ENCODE measurements at regions not wholly inside any gene's neighbourhood (a gene's known extent, or its start where the extent isn't known, plus 50 kb on each side); places are given as distances from the start of the nearest gene placed in this dataset.
A peak's percentile ranks its signal among the peaks of the same experiment; 100 is the strongest.

DNA sequence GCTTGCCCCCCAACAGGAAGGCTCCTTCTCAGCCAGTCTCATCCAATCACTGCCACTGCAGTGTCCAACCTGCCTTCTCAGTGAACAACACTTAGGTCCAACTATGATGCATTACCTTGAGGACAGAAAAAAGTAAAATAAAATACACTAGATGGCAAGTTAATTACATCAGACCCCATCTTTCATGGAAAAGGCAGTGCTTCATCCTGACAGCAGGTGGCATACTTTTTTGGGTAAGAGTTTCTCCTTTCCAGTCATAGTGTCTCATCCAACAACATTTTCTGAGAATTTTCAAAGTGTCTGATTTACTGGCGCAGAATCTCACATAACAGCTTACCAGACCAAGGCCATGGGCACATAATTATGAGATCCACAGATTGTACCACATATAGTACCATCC, 1742.8 kb downstream of the PCDH7 start:
- ChIA-PET POLR2A (ENCODE audit: partially characterized antibody) (no interaction called here), CTCF (ENCODE audit: partially characterized antibody) (interaction anchor here (0.9 to 2.1 kb wide), 6 partner anchors 10 to 312 kb away, joined by 3 to 9 read pairs (median 4); no protein-coding TSS in a partner anchor)
- no peak overlapping the region for H3K9ac ChIP-seq (replicated peaks in 1 of 4; ENCODE audit: extremely low read depth in 1 of 4, low read depth in 3 of 4, low read length in 3 of 4)
- H3K14ac ChIP-seq (ENCODE audit: insufficient read length), result no peak overlapping the region
- H3K23me2 ChIP-seq (ENCODE audit: low read depth, low read length), result no peaks in the 10 kb centered on the region
- DNase-seq (ENCODE audit: low read depth in 1 of 2, low spot score in 2 of 2) (peak in 1 of 2 experiments; percentile 49), FAIRE-seq (peak; percentile 58)
- H4K91ac ChIP-seq (replicated peaks; ENCODE audit: insufficient read length, low read length), result no peak overlapping the region
- H3K27me3 ChIP-seq (replicated peaks in 1 of 4; ENCODE audit: control insufficient read depth in 3 of 4, extremely low read depth in 1 of 4, insufficient read depth in 3 of 4, low read length in 3 of 4), result no peaks in the 10 kb centered on the region
- no peak overlapping the region for H3K27ac ChIP-seq (ENCODE audit: low read depth, low read length)
- H2BK15ac ChIP-seq (ENCODE audit: low read length), result no peak overlapping the region
- H2AFZ ChIP-seq (ENCODE audit: low read length), result peak overlapping the region; percentile 92; the same call in 1 of the 2 replicates
- no peak overlapping the region for H3K4me3 ChIP-seq (ENCODE audit: extremely low read depth in 1 of 4, insufficient read depth in 2 of 4, low read depth in 3 of 4, low read length in 4 of 4)
- H4K8ac ChIP-seq (ENCODE audit: extremely low read depth, insufficient read depth, low read length), result no peak overlapping the region
- H2AK5ac ChIP-seq (ENCODE audit: low read depth, low read length), result no peak overlapping the region
- no peak overlapping the region for H3K56ac ChIP-seq (replicated peaks; ENCODE audit: insufficient read length, low read depth, low read length)
- H2BK5ac ChIP-seq (ENCODE audit: low read depth, low read length), result no peak overlapping the region
- H2BK12ac ChIP-seq (ENCODE audit: low read depth, low read length), result no peak overlapping the region
- TF ChIP-seq FOSL1 (IDR thresholded peaks at IDR 0.05; ENCODE audit: insufficient read depth, low read depth, low read length) (no peak), KDM4A (IDR thresholded peaks at IDR 0.05; ENCODE audit: low read depth, low read length, severe bottlenecking) (no peak), RAD21 (IDR thresholded peaks at IDR 0.05 in 1 of 2, conservative IDR thresholded peaks at IDR 0.05 in 1 of 2; ENCODE audit: low read depth in 2 of 2, low read length in 2 of 2) (peak; percentile 60 to 64), RXRA (IDR thresholded peaks at IDR 0.05; ENCODE audit: insufficient read depth, low read depth, low read length) (no peak), POLR2A (IDR thresholded peaks at IDR 0.05; ENCODE audit: control extremely low read depth in 1 of 2, low read depth in 2 of 2, low read length in 2 of 2) (no peak), ZNF274 (IDR thresholded peaks at IDR 0.05; ENCODE audit: borderline replicate concordance, extremely low read depth, low read length) (no peak)
- TF ChIP-seq, protein P1, sequence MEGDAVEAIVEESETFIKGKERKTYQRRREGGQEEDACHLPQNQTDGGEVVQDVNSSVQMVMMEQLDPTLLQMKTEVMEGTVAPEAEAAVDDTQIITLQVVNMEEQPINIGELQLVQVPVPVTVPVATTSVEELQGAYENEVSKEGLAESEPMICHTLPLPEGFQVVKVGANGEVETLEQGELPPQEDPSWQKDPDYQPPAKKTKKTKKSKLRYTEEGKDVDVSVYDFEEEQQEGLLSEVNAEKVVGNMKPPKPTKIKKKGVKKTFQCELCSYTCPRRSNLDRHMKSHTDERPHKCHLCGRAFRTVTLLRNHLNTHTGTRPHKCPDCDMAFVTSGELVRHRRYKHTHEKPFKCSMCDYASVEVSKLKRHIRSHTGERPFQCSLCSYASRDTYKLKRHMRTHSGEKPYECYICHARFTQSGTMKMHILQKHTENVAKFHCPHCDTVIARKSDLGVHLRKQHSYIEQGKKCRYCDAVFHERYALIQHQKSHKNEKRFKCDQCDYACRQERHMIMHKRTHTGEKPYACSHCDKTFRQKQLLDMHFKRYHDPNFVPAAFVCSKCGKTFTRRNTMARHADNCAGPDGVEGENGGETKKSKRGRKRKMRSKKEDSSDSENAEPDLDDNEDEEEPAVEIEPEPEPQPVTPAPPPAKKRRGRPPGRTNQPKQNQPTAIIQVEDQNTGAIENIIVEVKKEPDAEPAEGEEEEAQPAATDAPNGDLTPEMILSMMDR (IDR thresholded peaks at IDR 0.05; ENCODE audit: control extremely low read depth in 1 of 3, insufficient read depth in 1 of 3, low read depth in 1 of 3, low read length in 3 of 3), result peak in 2 of 3 experiments; percentile 51 to 69; a peak in 2 of 4 replicates
- no peak overlapping the region for H3K4me2 ChIP-seq (ENCODE audit: insufficient read depth in 1 of 2, low read depth in 2 of 2, low read length in 2 of 2)
- H4K5ac ChIP-seq (ENCODE audit: insufficient read length, low read depth, low read length), result no peak overlapping the region
- 93% methylated on average over 1 of the region's 1 CpG; no CpG with 5 or more reads in 1 of the 2 experiments for WGBS, 2 experiments (ENCODE audit: extremely low coverage in 1 of 2, insufficient coverage in 1 of 2, insufficient read length in 1 of 2, insufficient replicate concordance in 2 of 2, low coverage in 1 of 2, low lambda C conversion rate in 2 of 2, missing lambda C conversion rate in 1 of 2)
- no peaks in the 10 kb centered on the region for H4K20me1 ChIP-seq (replicated peaks in 1 of 2; ENCODE audit: control insufficient read depth in 1 of 2, insufficient read depth in 2 of 2, low read length in 2 of 2)
- no peaks in the 10 kb centered on the region for H3K79me1 ChIP-seq (ENCODE audit: low read depth, low read length)
- no peaks in the 10 kb centered on the region for H3K9me3 ChIP-seq (ENCODE audit: insufficient read depth in 2 of 2, low read depth in 1 of 2, low read length in 1 of 2)
- H3K4ac ChIP-seq (replicated peaks; ENCODE audit: insufficient read length, low read depth, low read length), result no peak overlapping the region
- H3K36me3 ChIP-seq (ENCODE audit: control insufficient read depth in 2 of 4, insufficient read depth in 4 of 4, low read length in 3 of 4), result no peaks in the 10 kb centered on the region
- H2BK120ac ChIP-seq (replicated peaks; ENCODE audit: low read depth, low read length), result no peak overlapping the region
- no peak overlapping the region for H3K23ac ChIP-seq (ENCODE audit: insufficient read length)
- no peaks in the 10 kb centered on the region for H3K4me1 ChIP-seq (replicated peaks in 1 of 4; ENCODE audit: control insufficient read depth in 3 of 4, insufficient read depth in 4 of 4, low read length in 3 of 4)
- no peak overlapping the region for H3K18ac ChIP-seq (ENCODE audit: extremely low read depth, low read length)
- H3K79me2 ChIP-seq (ENCODE audit: control insufficient read depth in 1 of 2, insufficient read depth in 2 of 2, low read length in 2 of 2), result no peaks in the 10 kb centered on the region
- no peak overlapping the region for H2BK20ac ChIP-seq (ENCODE audit: low read length)
